HG03196 (cell line): ENCODE measurements at regions not wholly inside any gene's neighbourhood (a gene's known extent, or its start where the extent isn't known, plus 50 kb on each side); places are given as distances from the start of the nearest gene placed in this dataset.

ENCODE experiments used
- ATAC-seq: cut with Tn5 transposase; IDR thresholded peaks from one replicate; pipeline ENCODE4 v1.9.1; 2021; ENCODE audit not compliant: unreplicated experiment

GRCh38 chr6:144855375-144855774 lies 570.2 kb downstream of the UTRN start:
- ATAC-seq, result no peak

GRCh38 chr6:144855812-144856531 lies 570.8 kb downstream of the UTRN start:
- ATAC-seq, result no peak

- ATAC-seq, result no peak
Measured at GRCh38 chr6:144856622-144857021, 571.5 kb downstream of the UTRN start.

GRCh38 chr6:144857086-144857485 lies 572.0 kb downstream of the UTRN start:
- no peak for ATAC-seq

GRCh38 chr6:144862769-144863168 lies 577.6 kb downstream of the UTRN start:
- ATAC-seq, result no peak

GRCh38 chr6:144867761-144868160 lies 582.6 kb downstream of the UTRN start:
- no peak for ATAC-seq

- no peak for ATAC-seq
Measured at GRCh38 chr6:144870782-144871181, 585.6 kb downstream of the UTRN start.

- no peak for ATAC-seq
Measured at GRCh38 chr6:144873623-144874378, 588.7 kb downstream of the UTRN start.

- no peak for ATAC-seq
Measured at GRCh38 chr6:144876689-144877088, 591.6 kb downstream of the UTRN start.

- ATAC-seq, result no peak
Measured at GRCh38 chr6:144877118-144877517, 592.0 kb downstream of the UTRN start.

GRCh38 chr6:144878577-144878976 lies 593.4 kb downstream of the UTRN start:
- ATAC-seq, result no peak

- no peak for ATAC-seq
Measured at GRCh38 chr6:144879436-144879835, 594.3 kb downstream of the UTRN start.

- ATAC-seq, result no peak
Measured at GRCh38 chr6:144882425-144882824, 597.3 kb downstream of the UTRN start.

- ATAC-seq, result no peak
Measured at GRCh38 chr6:144883915-144884314, 598.8 kb downstream of the UTRN start.

- ATAC-seq, result no peak
Measured at GRCh38 chr6:144885817-144886216, 600.7 kb downstream of the UTRN start.

GRCh38 chr6:144886682-144887081 lies 601.5 kb downstream of the UTRN start:
- no peak for ATAC-seq

- ATAC-seq, result no peak
Measured at GRCh38 chr6:144888621-144889020, 603.5 kb downstream of the UTRN start.

GRCh38 chr6:144893680-144894151 lies 608.6 kb downstream of the UTRN start:
- ATAC-seq, result no peak

- no peak for ATAC-seq
Measured at GRCh38 chr6:144894240-144894639, 609.1 kb downstream of the UTRN start.

GRCh38 chr6:144895313-144896278 lies 610.5 kb downstream of the UTRN start:
- ATAC-seq, result no peak

- ATAC-seq, result no peak
Measured at GRCh38 chr6:144896289-144896688, 611.2 kb downstream of the UTRN start.
